Globus pallidus (tissue), 1 donor: ENCODE measurements at regions not wholly inside any gene's neighbourhood (a gene's known extent, or its start where the extent isn't known, plus 50 kb on each side); places are given as distances from the start of the nearest gene placed in this dataset.

Experiments used
- DNase-seq: peaks from one replicate; pipeline ENCODE4 v3.0.0-alpha.2; 2015; ENCODE audit warnings: low spot score

GRCh38 chr2:65495251-65495877, 63.0 kb upstream of the SPRED2 start:
- peak; percentile 6 for DNase-seq

- no peak for DNase-seq
Measured at GRCh38 chr2:65494078-65494477, 61.7 kb upstream of the SPRED2 start.

- no peak for DNase-seq
Measured at GRCh38 chr2:65491381-65491905, 59.0 kb upstream of the SPRED2 start.

GRCh38 chr2:65490222-65490621, 57.8 kb upstream of the SPRED2 start:
- no peak for DNase-seq

GRCh38 chr2:65489269-65489668, 56.9 kb upstream of the SPRED2 start:
- DNase-seq = no peak

DNA sequence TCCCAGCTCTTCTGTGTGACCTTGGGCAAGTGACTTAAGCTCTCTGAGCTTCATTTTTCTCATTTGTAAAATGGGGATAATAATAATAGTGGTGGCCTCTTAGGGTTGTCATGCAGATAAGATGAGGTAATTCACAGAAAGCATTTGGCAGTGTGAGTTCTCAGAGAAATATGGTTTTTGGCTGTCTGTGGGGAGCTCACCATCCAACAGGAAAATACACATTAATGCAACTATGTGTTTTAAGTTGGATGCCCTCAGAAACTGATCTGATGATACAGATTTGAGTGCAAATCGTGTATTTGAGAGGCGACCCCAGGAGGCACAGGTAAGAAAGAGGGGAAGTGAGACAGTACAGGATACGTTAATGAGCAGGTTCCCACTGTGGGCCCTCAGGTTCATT, 56.1 kb upstream of the SPRED2 start:
- no peak for DNase-seq

DNA sequence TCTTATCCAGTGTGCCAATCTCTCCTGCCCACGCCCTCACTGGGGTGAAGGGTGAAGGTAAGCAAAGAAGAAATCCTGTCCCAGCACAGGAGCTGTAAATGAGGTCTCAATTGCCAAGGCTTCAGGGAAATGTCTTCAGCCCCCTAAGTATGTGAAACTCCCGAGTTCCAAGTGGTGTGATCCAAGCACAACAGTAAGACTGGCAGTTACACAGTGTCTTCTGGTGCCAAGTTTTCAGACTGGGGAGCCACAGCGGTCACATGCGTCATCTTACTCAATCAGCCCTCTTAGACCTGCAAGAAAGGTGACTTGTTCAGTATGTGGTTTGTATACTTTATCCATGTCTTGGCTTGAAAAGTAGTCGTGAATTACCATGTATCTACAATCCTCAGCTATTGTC, 55.0 kb upstream of the SPRED2 start:
- no peak for DNase-seq

DNA sequence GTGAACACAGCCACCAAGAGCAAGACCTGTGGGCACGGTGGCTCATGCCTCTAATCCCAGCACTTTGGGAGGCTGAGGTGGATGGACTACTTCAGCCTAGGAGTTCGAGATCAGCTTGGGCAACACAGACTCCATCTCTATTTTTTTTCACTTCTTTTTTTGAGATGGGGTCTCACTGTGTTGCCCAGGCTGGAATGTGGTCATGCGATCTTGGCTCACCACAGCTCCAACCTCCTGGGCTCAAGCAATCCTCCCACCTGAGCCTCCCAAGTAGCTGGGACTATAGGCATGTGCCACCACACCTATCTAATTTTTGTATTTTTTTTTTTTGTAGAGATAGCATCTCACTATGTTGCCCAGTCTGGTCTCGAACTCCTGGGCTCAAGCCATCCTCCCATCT, 54.4 kb upstream of the SPRED2 start:
- DNase-seq = no peak

DNA sequence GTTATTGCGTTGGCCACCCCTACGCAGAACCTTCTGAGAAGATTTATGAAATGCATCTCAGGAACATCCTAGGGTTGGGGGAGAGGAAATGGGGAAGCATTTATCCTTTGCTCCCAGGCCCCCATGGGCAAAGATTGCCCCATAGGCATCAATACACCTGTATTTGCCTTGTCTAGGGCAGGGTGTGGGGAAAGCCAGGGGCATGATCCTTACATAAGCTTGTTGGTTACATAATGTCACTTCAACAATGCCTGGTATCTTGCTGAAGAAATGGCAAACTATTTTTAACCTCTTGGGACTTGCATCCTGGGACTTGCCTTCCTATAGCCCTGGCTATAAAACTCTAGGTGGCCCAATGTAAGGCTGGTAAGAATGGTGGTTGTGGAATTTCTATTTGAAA, 53.9 kb upstream of the SPRED2 start:
- DNase-seq = no peak

DNA sequence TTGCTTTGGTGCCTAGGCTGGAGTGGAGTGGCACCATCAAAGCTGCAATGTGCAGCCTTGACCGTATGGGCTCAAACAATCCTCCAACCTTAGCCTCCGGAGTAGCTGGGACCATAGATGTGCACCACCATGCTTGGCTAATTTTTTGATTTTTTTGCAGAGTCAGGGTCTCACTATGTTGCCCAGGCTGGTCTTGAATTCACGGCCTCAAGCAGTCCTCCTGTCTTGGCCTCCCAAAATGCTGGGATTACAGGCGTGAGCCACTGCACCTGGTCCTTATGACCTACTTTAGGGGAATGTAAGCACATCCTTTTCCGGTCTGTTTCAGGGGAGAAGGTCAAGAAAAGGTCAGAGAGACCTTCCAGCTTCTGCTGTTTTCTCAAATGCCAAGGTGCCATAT, 53.4 kb upstream of the SPRED2 start:
- no peak for DNase-seq

DNA sequence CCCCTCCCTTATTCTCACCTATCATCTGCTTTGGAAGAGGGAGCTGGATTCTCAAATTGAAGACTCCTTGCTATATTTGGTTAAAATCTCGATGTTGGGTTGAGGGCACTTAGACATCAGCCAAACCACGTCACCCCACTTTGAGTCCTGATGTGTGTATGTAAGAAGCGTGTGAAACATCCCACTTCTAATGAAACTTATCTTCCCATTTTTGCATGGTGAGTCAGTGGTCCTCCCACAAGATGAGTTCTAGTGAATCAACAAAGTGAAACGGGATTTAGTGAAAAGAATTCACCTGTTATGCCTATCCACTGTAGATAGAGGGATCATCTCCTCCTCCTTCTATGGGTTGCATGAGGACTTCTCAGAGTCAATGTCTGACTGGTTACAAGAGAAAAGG, 51.4 kb upstream of the SPRED2 start:
- DNase-seq = no peak

GRCh38 chr2:65482971-65483370, 50.6 kb upstream of the SPRED2 start:
- DNase-seq = no peak
